Stimulated activated naive CD8-positive, alpha-beta T cell treated with anti-CD3 and anti-CD28 coated beads, Interleukin-15, amount 100 ng/mL, for 72 hours (primary cell): ENCODE measurements at regions not wholly inside any gene's neighbourhood (a gene's known extent, or its start where the extent isn't known, plus 50 kb on each side); places are given as distances from the start of the nearest gene placed in this dataset.
A peak's percentile ranks its signal among the peaks of the same experiment; 100 is the strongest.

Experiments used
- ATAC-seq: fragments of 150-1000 bp; cut with Tn5 transposase; 2 replicates; pipeline ENCODE4 v1.10.0; 2021; ENCODE audit warnings: mild to moderate bottlenecking, moderate library complexity
- DNase-seq, 2 donors: peaks; one replicate each; pipeline ENCODE4 v3.0.0; 2021 to 2022
- H3K27ac Mint-ChIP-seq, 2 donors: one replicate each; pipeline ENCODE4 v1.8.0; 2022; ENCODE audit warnings: mild to moderate bottlenecking in 2 of 2, mixed read lengths in 2 of 2, moderate library complexity in 2 of 2
- H3K27me3 Mint-ChIP-seq: one replicate; pipeline ENCODE4 v1.8.0; 2022; ENCODE audit warnings: mixed read lengths
- H3K4me1 Mint-ChIP-seq: one replicate; pipeline ENCODE4 v1.8.0; 2022; ENCODE audit warnings: mild to moderate bottlenecking, mixed read lengths
- H3K4me3 Mint-ChIP-seq, 2 donors: one replicate each; pipeline ENCODE4 v1.8.0; 2022; ENCODE audit warnings: mild to moderate bottlenecking in 2 of 2, mixed read lengths in 2 of 2, moderate library complexity in 1 of 2
- H3K9me3 Mint-ChIP-seq, 2 donors: one replicate each; pipeline ENCODE4 v1.8.0; 2022; ENCODE audit warnings: mixed read lengths in 2 of 2

GRCh38 chr11:20260307-20260706 lies 100.0 kb upstream of the DBX1 start:
- H3K4me3 Mint-ChIP-seq: no peak overlapping the region
- H3K9me3 Mint-ChIP-seq: no peaks in the 10 kb centered on the region
- ATAC-seq: no peak
- no peaks in the 10 kb centered on the region for H3K4me1 Mint-ChIP-seq
- no peak overlapping the region for H3K27ac Mint-ChIP-seq
- H3K27me3 Mint-ChIP-seq: peaks cover 8% of the 10 kb centered on the region
- DNase-seq: no peak

DNA sequence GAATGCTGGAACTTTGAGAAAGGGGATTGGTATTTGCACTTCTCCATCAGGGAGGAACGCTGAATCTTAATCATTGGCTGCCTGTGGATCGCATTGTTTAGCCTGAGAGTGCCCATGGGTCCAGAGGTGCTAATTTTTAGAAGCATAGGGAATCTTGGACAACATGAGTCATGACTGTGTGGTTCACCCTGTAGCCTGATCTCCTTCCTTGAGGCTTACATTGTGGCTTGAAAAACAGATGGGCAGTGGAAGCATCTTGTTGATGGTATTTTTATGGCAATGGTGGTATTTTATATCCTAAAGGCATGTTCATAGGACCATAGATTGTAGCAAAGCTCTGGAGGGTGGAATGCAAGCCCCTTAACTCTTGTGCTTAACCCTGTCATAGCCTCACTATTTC lies 99.2 kb upstream of the DBX1 start:
- Mint-ChIP-seq H3K4me1 (no peaks in the 10 kb centered on the region), H3K27me3 (peaks cover 8% of the 10 kb centered on the region), H3K27ac (no peak overlapping the region), H3K9me3 (no peaks in the 10 kb centered on the region), H3K4me3 (no peak overlapping the region)
- no peak for DNase-seq
- no peak for ATAC-seq

GRCh38 chr11:20258376-20258895 lies 98.2 kb upstream of the DBX1 start:
- H3K4me3 Mint-ChIP-seq: no peak overlapping the region
- H3K27me3 Mint-ChIP-seq: peaks cover 17% of the 10 kb centered on the region
- DNase-seq: no peak
- no peak for ATAC-seq
- H3K4me1 Mint-ChIP-seq: no peaks in the 10 kb centered on the region
- no peak overlapping the region for H3K27ac Mint-ChIP-seq
- H3K9me3 Mint-ChIP-seq: no peaks in the 10 kb centered on the region

DNA sequence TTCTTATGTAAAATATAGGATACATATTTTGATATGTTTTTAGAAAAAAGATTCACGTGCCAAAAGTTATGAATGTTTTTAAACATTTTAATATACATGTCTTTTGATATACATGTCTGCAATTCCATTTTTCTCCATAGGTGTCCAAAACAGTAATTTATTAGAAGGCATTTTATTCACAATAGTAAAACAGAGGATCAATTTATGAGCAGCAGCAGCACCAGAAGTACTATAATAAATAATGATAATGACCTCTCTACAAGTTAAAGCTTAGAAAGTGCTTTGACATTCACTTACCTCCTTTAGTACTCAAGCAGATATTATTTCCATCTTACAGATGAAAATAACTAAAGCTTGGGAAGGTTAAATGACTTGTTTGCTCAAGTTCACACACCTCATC lies 96.7 kb upstream of the DBX1 start:
- no peak for DNase-seq
- no peak overlapping the region for H3K4me3 Mint-ChIP-seq
- no peak for ATAC-seq
- H3K9me3 Mint-ChIP-seq: no peaks in the 10 kb centered on the region
- peaks cover 19% of the 10 kb centered on the region for H3K27me3 Mint-ChIP-seq
- H3K27ac Mint-ChIP-seq: no peak overlapping the region
- no peaks in the 10 kb centered on the region for H3K4me1 Mint-ChIP-seq

GRCh38 chr11:20253796-20254195 lies 93.5 kb upstream of the DBX1 start:
- ATAC-seq (no peak), DNase-seq (no peak)
- Mint-ChIP-seq H3K9me3 (no peaks in the 10 kb centered on the region), H3K4me3 (no peak overlapping the region), H3K27ac (no peak overlapping the region), H3K27me3 (peaks cover 12% of the 10 kb centered on the region), H3K4me1 (no peaks in the 10 kb centered on the region)

DNA sequence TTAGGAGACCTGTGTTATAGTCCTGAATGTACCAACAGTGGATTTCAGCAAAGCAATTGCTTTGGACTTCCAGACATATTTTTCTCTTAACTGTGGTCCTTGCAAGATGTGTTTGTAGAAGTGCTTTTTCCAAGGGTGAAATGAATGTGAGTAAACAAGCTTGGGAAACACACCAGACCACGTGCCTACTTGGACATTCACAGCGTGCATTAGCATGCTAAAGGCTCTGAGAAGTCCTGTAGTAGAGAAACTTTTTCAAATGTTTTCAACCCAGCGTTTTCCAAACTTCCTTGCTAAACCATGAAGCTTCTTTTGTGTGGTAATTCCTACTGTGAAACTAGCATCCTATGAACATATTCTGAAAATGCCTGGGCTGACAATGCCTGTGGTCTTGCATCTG lies 91.2 kb upstream of the DBX1 start:
- no peak overlapping the region for H3K4me3 Mint-ChIP-seq
- ATAC-seq: no peak
- H3K27me3 Mint-ChIP-seq: peaks cover 23% of the 10 kb centered on the region
- no peaks in the 10 kb centered on the region for H3K4me1 Mint-ChIP-seq
- no peak for DNase-seq
- no peak overlapping the region for H3K27ac Mint-ChIP-seq
- H3K9me3 Mint-ChIP-seq: no peaks in the 10 kb centered on the region

- ATAC-seq: no peak
- no peaks in the 10 kb centered on the region for H3K9me3 Mint-ChIP-seq
- H3K27me3 Mint-ChIP-seq: peaks cover 23% of the 10 kb centered on the region
Observed at GRCh38 chr11:20250644-20251247, 90.5 kb upstream of the DBX1 start.

GRCh38 chr11:20249796-20250195 lies 89.5 kb upstream of the DBX1 start:
- H3K4me3 Mint-ChIP-seq: no peak overlapping the region
- ATAC-seq: no peak
- no peaks in the 10 kb centered on the region for H3K9me3 Mint-ChIP-seq
- H3K27me3 Mint-ChIP-seq: peaks cover 23% of the 10 kb centered on the region
- no peak for DNase-seq
- H3K27ac Mint-ChIP-seq: no peak overlapping the region
- H3K4me1 Mint-ChIP-seq: no peaks in the 10 kb centered on the region

More at GRCh38 chr11:20250644-20251247, 90.5 kb upstream of the DBX1 start:
- no peak for DNase-seq
- Mint-ChIP-seq H3K4me3 (no peak overlapping the region), H3K27ac (no peak overlapping the region), H3K4me1 (no peaks in the 10 kb centered on the region)

DNA sequence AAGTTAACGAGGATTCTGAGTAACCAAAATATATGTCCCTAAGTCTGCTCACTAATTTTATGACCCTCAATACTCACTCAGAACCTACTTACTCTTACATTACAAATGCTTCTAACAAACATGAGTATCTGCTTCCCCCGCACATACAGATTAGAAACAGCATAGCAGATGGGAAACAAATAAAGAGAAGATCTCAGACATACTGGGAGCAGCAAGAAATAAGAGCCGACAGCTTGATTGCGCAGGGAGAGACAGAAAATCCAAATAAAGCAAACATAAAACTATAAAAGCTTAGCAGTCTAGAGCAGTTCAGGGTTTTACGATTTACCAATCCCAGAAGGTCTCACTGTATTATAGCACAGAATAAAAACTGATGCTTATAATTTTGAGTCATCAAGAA lies 89.1 kb upstream of the DBX1 start:
- ATAC-seq (no peak), DNase-seq (no peak)
- Mint-ChIP-seq H3K27me3 (peaks cover 23% of the 10 kb centered on the region), H3K4me3 (no peak overlapping the region), H3K4me1 (no peaks in the 10 kb centered on the region), H3K9me3 (no peaks in the 10 kb centered on the region), H3K27ac (no peak overlapping the region)

- Mint-ChIP-seq H3K4me1 (no peaks in the 10 kb centered on the region), H3K4me3 (no peak overlapping the region)
Observed at GRCh38 chr11:20248871-20249270, 88.6 kb upstream of the DBX1 start.

GRCh38 chr11:20248121-20248772 lies 88.0 kb upstream of the DBX1 start:
- no peaks in the 10 kb centered on the region for H3K4me1 Mint-ChIP-seq
- ATAC-seq (no peak), DNase-seq (no peak)
- no peaks in the 10 kb centered on the region for H3K9me3 Mint-ChIP-seq
- no peak overlapping the region for H3K4me3 Mint-ChIP-seq
- peaks cover 12% of the 10 kb centered on the region for H3K27me3 Mint-ChIP-seq
- no peak overlapping the region for H3K27ac Mint-ChIP-seq

More at GRCh38 chr11:20248871-20249270, 88.6 kb upstream of the DBX1 start:
- H3K9me3 Mint-ChIP-seq: no peaks in the 10 kb centered on the region
- ATAC-seq: no peak
- no peak overlapping the region for H3K27ac Mint-ChIP-seq
- DNase-seq: no peak
- H3K27me3 Mint-ChIP-seq: peaks cover 19% of the 10 kb centered on the region

DNA sequence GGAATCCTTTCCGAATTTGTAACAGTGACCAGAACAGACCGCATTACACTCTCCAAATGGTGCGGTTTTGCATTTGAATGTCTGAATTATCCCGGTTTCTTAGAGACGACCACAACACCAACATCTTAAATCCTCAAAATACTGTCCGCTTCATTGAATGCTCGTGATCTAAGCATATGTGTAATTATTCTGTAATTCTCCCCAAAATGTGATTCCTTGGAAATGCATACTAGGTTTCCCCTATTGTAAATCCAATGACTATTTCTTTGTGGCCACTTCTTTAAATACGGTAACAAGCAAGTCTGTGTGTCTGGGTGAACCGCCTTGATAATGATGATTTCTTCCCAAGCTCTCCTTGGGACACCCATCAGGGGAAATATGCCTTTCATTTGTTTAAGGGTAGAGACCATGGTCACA lies 87.3 kb upstream of the DBX1 start:
- no peak overlapping the region for H3K4me3 Mint-ChIP-seq
- no peak overlapping the region for H3K27ac Mint-ChIP-seq
- no peak for ATAC-seq
- no peaks in the 10 kb centered on the region for H3K9me3 Mint-ChIP-seq
- H3K4me1 Mint-ChIP-seq: no peaks in the 10 kb centered on the region
- no peak for DNase-seq
- H3K27me3 Mint-ChIP-seq: peaks cover 11% of the 10 kb centered on the region

GRCh38 chr11:20243974-20244373 lies 83.7 kb upstream of the DBX1 start:
- Mint-ChIP-seq H3K27me3 (peaks cover 20% of the 10 kb centered on the region), H3K4me1 (no peaks in the 10 kb centered on the region), H3K4me3 (no peak overlapping the region), H3K9me3 (peaks cover 0 to 9% of the 10 kb centered on the region in 2 donors), H3K27ac (no peak overlapping the region)
- ATAC-seq (no peak), DNase-seq (no peak)

DNA sequence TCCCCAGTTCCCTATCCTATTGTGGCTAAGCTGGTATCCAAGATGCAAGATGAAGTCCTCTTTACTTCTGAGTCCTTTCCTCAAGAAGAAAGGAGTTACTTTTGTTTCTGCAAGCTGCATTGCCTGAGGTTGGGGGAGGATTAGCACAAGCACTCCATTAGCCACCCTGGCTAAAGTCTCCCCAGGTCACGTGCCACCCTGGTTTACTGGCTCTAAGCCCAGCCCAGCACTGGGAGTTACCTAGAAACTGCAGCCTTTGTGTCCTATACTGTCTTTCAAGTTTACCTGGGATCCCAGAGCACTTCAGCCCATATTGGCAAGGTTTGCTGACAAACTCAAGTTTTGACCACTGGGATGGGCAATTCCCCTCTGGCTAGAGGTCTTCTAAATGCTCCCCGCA lies 78.4 kb upstream of the DBX1 start:
- Mint-ChIP-seq H3K4me1 (no peaks in the 10 kb centered on the region), H3K9me3 (peaks cover 11 to 31% of the 10 kb centered on the region in 2 donors), H3K27ac (peak overlapping the region in 1 of 2 donors; percentile 63), H3K27me3 (peaks cover 27% of the 10 kb centered on the region), H3K4me3 (no peak overlapping the region)
- ATAC-seq: peak; percentile 9
- DNase-seq: no peak

DNA sequence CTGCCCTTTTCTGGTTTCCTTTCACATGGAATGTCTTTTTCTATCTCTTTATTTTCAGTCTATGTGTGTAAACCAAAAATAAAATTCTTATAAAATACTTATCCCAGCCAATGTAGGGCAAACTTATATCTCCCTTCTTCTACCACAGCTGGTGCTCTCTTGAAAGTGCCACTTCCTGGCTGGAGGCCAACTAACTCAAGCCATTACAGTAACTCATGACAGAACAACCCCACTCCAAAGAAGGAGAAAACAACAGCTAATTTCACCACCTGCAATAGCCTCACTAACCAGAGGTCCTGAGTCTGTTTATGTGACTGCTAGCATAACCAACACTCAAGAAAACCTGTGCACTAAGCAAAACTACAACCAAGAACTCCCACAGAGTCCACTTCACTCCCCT lies 74.9 kb upstream of the DBX1 start:
- Mint-ChIP-seq H3K4me3 (no peak overlapping the region), H3K27ac (no peak overlapping the region), H3K27me3 (peaks cover 18% of the 10 kb centered on the region), H3K4me1 (no peaks in the 10 kb centered on the region), H3K9me3 (peaks cover 24 to 26% of the 10 kb centered on the region in 2 donors)
- no peak for DNase-seq
- no peak for ATAC-seq

GRCh38 chr11:20227631-20228030 lies 67.4 kb upstream of the DBX1 start:
- no peak for DNase-seq
- Mint-ChIP-seq H3K9me3 (peaks cover 14 to 19% of the 10 kb centered on the region in 2 donors), H3K4me1 (no peaks in the 10 kb centered on the region), H3K4me3 (no peak overlapping the region), H3K27me3 (peaks cover 31% of the 10 kb centered on the region), H3K27ac (no peak overlapping the region)
- ATAC-seq: no peak
